Lung (tissue), 11 donors: ENCODE measurements at regions not wholly inside any gene's neighbourhood (a gene's known extent, or its start where the extent isn't known, plus 50 kb on each side); places are given as distances from the start of the nearest gene placed in this dataset.

ENCODE experiments used
- ATAC-seq: fragments of 200-7000 bp; cut with Tn5 transposase; one replicate; pipeline ENCODE4 v1.9.1; 2020; ENCODE audit warnings: moderate number of reproducible peaks; ENCODE audit not compliant: insufficient read depth, low FRiP score
- DNase-seq, 3 donors: peaks; one replicate each; pipeline ENCODE4 v3.0.0-alpha.2; 2013 to 2017
- H3K27ac ChIP-seq, 2 donors: one replicate each; pipeline ENCODE4 v1.5.1; 2013; ENCODE audit warnings: mild to moderate bottlenecking in 2 of 2, moderate library complexity in 2 of 2, control low read depth in 1 of 2, inconsistent platforms in 1 of 2, low read depth in 1 of 2, low read length in 1 of 2
- H3K27me3 ChIP-seq, 3 donors: one replicate each; pipeline ENCODE4 v1.5.1; 2013; ENCODE audit warnings: low read length in 2 of 3; ENCODE audit not compliant: control insufficient read depth in 3 of 3, insufficient read depth in 3 of 3
- H3K36me3 ChIP-seq, 4 donors: one replicate each; pipeline ENCODE4 v1.5.1; 2013; ENCODE audit warnings: low read length in 4 of 4, mild to moderate bottlenecking in 1 of 4, moderate library complexity in 1 of 4; ENCODE audit not compliant: control insufficient read depth in 4 of 4, insufficient read depth in 4 of 4
- H3K4me1 ChIP-seq, 5 donors: one replicate each; pipeline ENCODE4 v1.5.1; 2013; ENCODE audit warnings: low read length in 5 of 5, mild to moderate bottlenecking in 2 of 5, moderate library complexity in 1 of 5; ENCODE audit not compliant: control insufficient read depth in 5 of 5, insufficient read depth in 5 of 5
- H3K4me3 ChIP-seq: one replicate; pipeline ENCODE4 v1.5.1; 2013; ENCODE audit warnings: mild to moderate bottlenecking, control low read depth, moderate library complexity
- H3K9ac ChIP-seq, 2 donors: one replicate each; pipeline ENCODE4 v1.5.1; 2013; ENCODE audit warnings: low read length in 2 of 2, control low read depth in 1 of 2; ENCODE audit not compliant: insufficient read depth in 1 of 2
- H3K9me3 ChIP-seq, 4 donors: one replicate each; pipeline ENCODE4 v1.5.1; 2013; ENCODE audit warnings: low read length in 3 of 4, mild to moderate bottlenecking in 1 of 4, moderate library complexity in 1 of 4; ENCODE audit not compliant: control insufficient read depth in 4 of 4, insufficient read depth in 3 of 4
- WGBS, 2 donors: extraction: QIAGEN DNeasy Blood & Tissue Kit; methylation state at CpG; one replicate each; pipeline ENCODE4 v1.1.7; 2013; 5-methylcytosine and 5-hydroxymethylcytosine counted together
- TF ChIP-seq, protein P1 (sequence below): IDR thresholded peaks from 2 replicates; pipeline ENCODE4 v1.5.1; 2012; ENCODE audit warnings: mild to moderate bottlenecking; ENCODE audit errors: control extremely low read depth, extremely low read depth
- donor health status: control.
- donor health status: control.
- donor health status: Bipolar disorder and iron deficiency.
- donor health status: healthy.
- donor health status: DM: yes; HTN: yes; CAD: no.

DNA sequence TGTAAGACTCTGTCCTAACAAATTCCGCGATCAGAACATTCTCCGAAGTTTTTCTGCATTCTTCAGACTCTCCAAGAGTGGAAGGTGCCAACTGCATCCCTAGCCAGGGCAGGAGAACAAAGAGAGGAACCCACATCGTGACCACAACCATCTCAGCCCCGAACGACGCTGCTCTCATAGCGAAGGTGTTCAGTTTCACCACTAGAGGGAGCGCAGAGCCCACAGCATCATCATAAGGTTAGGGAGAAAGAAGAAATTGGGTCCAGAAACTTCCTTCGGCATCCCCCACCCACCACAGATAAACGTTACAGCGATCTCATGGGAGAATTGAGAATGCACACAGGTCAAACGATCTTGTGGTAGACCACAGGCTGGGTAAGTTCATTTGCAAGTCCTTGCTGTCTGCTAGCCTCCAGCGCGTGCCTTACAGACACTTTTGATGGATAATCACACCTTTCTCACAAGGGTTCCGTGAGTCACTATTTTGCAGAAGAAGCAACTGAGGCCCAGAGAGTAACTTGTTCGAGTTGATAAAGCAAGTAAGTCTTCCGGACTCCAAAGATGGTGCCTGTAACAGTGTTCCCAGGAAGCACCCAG is 53.7 kb upstream of the ARL4C start:
- TF ChIP-seq, protein P1, sequence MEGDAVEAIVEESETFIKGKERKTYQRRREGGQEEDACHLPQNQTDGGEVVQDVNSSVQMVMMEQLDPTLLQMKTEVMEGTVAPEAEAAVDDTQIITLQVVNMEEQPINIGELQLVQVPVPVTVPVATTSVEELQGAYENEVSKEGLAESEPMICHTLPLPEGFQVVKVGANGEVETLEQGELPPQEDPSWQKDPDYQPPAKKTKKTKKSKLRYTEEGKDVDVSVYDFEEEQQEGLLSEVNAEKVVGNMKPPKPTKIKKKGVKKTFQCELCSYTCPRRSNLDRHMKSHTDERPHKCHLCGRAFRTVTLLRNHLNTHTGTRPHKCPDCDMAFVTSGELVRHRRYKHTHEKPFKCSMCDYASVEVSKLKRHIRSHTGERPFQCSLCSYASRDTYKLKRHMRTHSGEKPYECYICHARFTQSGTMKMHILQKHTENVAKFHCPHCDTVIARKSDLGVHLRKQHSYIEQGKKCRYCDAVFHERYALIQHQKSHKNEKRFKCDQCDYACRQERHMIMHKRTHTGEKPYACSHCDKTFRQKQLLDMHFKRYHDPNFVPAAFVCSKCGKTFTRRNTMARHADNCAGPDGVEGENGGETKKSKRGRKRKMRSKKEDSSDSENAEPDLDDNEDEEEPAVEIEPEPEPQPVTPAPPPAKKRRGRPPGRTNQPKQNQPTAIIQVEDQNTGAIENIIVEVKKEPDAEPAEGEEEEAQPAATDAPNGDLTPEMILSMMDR, result peak; percentile 90
- 23 to 24% methylated on average over 18 of the region's 18 CpGs for WGBS, 2 donors

GRCh38 chr2:234550056-234550455 is 53.2 kb upstream of the ARL4C start:
- Histone ChIP-seq H3K4me1 (no peaks in the 10 kb centered on the region), H3K36me3 (no peaks in the 10 kb centered on the region), H3K9ac (no peak overlapping the region), H3K27me3 (no peaks in the 10 kb centered on the region), H3K9me3 (no peaks in the 10 kb centered on the region), H3K27ac (no peak overlapping the region), H3K4me3 (no peak overlapping the region)
- TF ChIP-seq, protein P1, result no peak
- ATAC-seq (no peak), DNase-seq (no peak)
- 86 to 87% methylated on average over 7 of the region's 7 CpGs for WGBS, 2 donors

More for the DNA sequence above, 53.7 kb upstream of the ARL4C start:
- peak; percentile 75 to 83 (median 81) for DNase-seq
- no peaks in the 10 kb centered on the region for H3K27me3 ChIP-seq
- H3K4me3 ChIP-seq, result no peak overlapping the region
- no peaks in the 10 kb centered on the region for H3K36me3 ChIP-seq
- no peak overlapping the region for H3K9ac ChIP-seq
- H3K27ac ChIP-seq, result no peak overlapping the region
- H3K4me1 ChIP-seq, result no peaks in the 10 kb centered on the region
- no peaks in the 10 kb centered on the region for H3K9me3 ChIP-seq
- ATAC-seq, result peak; percentile 35

GRCh38 chr2:234548695-234549420 is 52.0 kb upstream of the ARL4C start:
- Histone ChIP-seq H3K27ac (no peak overlapping the region), H3K9me3 (no peaks in the 10 kb centered on the region), H3K4me1 (no peaks in the 10 kb centered on the region), H3K9ac (no peak overlapping the region), H3K4me3 (no peak overlapping the region), H3K36me3 (no peaks in the 10 kb centered on the region), H3K27me3 (no peaks in the 10 kb centered on the region)
- ATAC-seq (no peak), DNase-seq (peak in 1 of 3 donors; percentile 33)
- TF ChIP-seq, protein P1, result no peak
- WGBS, 2 donors, result 77 to 87% methylated on average over 15 of the region's 15 CpGs
